IMR-90 (cell line): ENCODE measurements at regions not wholly inside any gene's neighbourhood (a gene's known extent, or its start where the extent isn't known, plus 50 kb on each side); places are given as distances from the start of the nearest gene placed in this dataset.

Source experiments
- ATAC-seq: fragments of 200-7000 bp; cut with Tn5 transposase; 2 replicates; pipeline ENCODE4 v1.9.1; 2020; ENCODE audit warnings: low read depth, mild to moderate bottlenecking, moderate library complexity
- BruUV-seq: library from RNA; stranded (reverse); fragments of 400-500 nt; replicated peaks from 2 replicates; lab custom pipeline; 2021; lab: Mats Ljungman, UMichigan
- CTCF ChIA-PET: fragments of 300-600 bp; formaldehyde crosslinking; extraction: SDS; loops from one replicate; lab custom pipeline; 2021; ENCODE audit warnings: antibody characterized with exemption; lab: Yijun Ruan, JAX
- POLR2A ChIA-PET: fragments of 300-600 bp; sonication (Branson Sonifier 250); formaldehyde crosslinking; loops from one replicate; lab custom pipeline; 2022; ENCODE audit warnings: antibody characterized with exemption; ENCODE audit not compliant: unreplicated experiment; lab: Charles Lee
- DNase-seq: peaks from one replicate; pipeline ENCODE4 v3.0.0; 2013
- H2AFZ ChIP-seq: replicated peaks from 2 replicates; pipeline ENCODE3; 2013; ENCODE audit warnings: low read length, mild to moderate bottlenecking; ENCODE audit not compliant: poor library complexity
- H2AK5ac ChIP-seq: 2 replicates; pipeline ENCODE4 v1.6.1; 2013; ENCODE audit warnings: low read depth, low read length, inconsistent platforms
- H2AK9ac ChIP-seq: replicated peaks from 2 replicates; pipeline ENCODE3; 2013; ENCODE audit warnings: mild to moderate bottlenecking, low read depth, low read length, moderate library complexity; ENCODE audit not compliant: poor library complexity
- H2BK120ac ChIP-seq: 2 replicates; pipeline ENCODE4 v1.6.1; 2013; ENCODE audit warnings: low read depth, low read length, inconsistent platforms
- H2BK15ac ChIP-seq: 3 replicates; pipeline ENCODE4 v1.6.1; 2013; ENCODE audit warnings: low read depth, low read length, inconsistent platforms
- H2BK20ac ChIP-seq: 2 replicates; pipeline ENCODE4 v1.6.1; 2013; ENCODE audit warnings: low read depth, mild to moderate bottlenecking, inconsistent platforms, low read length, moderate library complexity
- H2BK5ac ChIP-seq: 2 replicates; pipeline ENCODE4 v1.6.1; 2013; ENCODE audit warnings: mild to moderate bottlenecking, low read depth, low read length, inconsistent platforms; ENCODE audit not compliant: poor library complexity, severe bottlenecking
- H3K14ac ChIP-seq: replicated peaks from 2 replicates; pipeline ENCODE4 v1.6.1; 2013; ENCODE audit warnings: low read depth, low read length, inconsistent platforms
- H3K18ac ChIP-seq: 2 replicates; pipeline ENCODE4 v1.6.1; 2013; ENCODE audit warnings: low read depth, low read length, control low read depth
- H3K23ac ChIP-seq: 2 replicates; pipeline ENCODE4 v1.6.1; 2013; ENCODE audit warnings: low read depth, low read length, inconsistent platforms
- H3K27ac ChIP-seq: 2 replicates; pipeline ENCODE4 v1.5.1; 2013; ENCODE audit warnings: mild to moderate bottlenecking, control low read depth, low read length; ENCODE audit not compliant: insufficient read depth
- H3K27me3 ChIP-seq: 2 replicates; pipeline ENCODE4 v1.6.1; 2013; ENCODE audit warnings: low read length; ENCODE audit not compliant: control insufficient read depth, insufficient read depth
- H3K36me3 ChIP-seq: 2 replicates; pipeline ENCODE4 v1.6.1; 2013; ENCODE audit warnings: low read length, mixed read lengths; ENCODE audit not compliant: control insufficient read depth, insufficient read depth
- H3K4ac ChIP-seq: 2 replicates; pipeline ENCODE4 v1.6.1; 2013; ENCODE audit warnings: low read depth, low read length, inconsistent platforms
- H3K4me1 ChIP-seq: 2 replicates; pipeline ENCODE4 v1.6.1; 2013; ENCODE audit warnings: low read length, mixed read lengths; ENCODE audit not compliant: control insufficient read depth, insufficient read depth
- H3K4me2 ChIP-seq: 2 replicates; pipeline ENCODE4 v1.6.1; 2013; ENCODE audit warnings: low read depth, mild to moderate bottlenecking, control low read depth, low read length, moderate library complexity
- H3K4me3 ChIP-seq: 2 replicates; pipeline ENCODE4 v1.5.1; 2013; ENCODE audit warnings: low read depth, mild to moderate bottlenecking, control low read depth, low read length, moderate library complexity; ENCODE audit not compliant: insufficient read depth
- H3K56ac ChIP-seq: 2 replicates; pipeline ENCODE4 v1.6.1; 2013; ENCODE audit warnings: low read length, inconsistent platforms; ENCODE audit not compliant: insufficient read depth; ENCODE audit errors: extremely low read depth
- H3K79me1 ChIP-seq, 2 experiments: 2 replicates each; pipeline ENCODE4 v1.6.1; 2013; ENCODE audit warnings: low read length in 2 of 2, inconsistent platforms in 1 of 2, low read depth in 1 of 2
- H3K9ac ChIP-seq: 2 replicates; pipeline ENCODE4 v1.6.1; 2013; ENCODE audit warnings: low read depth, low read length, control low read depth
- H3K9me1 ChIP-seq: 2 replicates; pipeline ENCODE4 v1.6.1; 2013; ENCODE audit warnings: low read length, inconsistent platforms; ENCODE audit not compliant: insufficient read depth
- H3K9me3 ChIP-seq: 2 replicates; pipeline ENCODE4 v1.6.1; 2013; ENCODE audit warnings: low read length; ENCODE audit not compliant: control insufficient read depth, insufficient read depth
- H4K20me1 ChIP-seq: 2 replicates; pipeline ENCODE4 v1.6.1; 2013; ENCODE audit warnings: low read length, inconsistent platforms; ENCODE audit not compliant: insufficient read depth
- H4K5ac ChIP-seq: 2 replicates; pipeline ENCODE4 v1.6.1; 2013; ENCODE audit warnings: mild to moderate bottlenecking, low read depth, low read length, control low read depth
- H4K8ac ChIP-seq, 2 experiments: 2 replicates each; pipeline ENCODE4 v1.6.1; 2013; ENCODE audit warnings: low read depth in 2 of 2, low read length in 2 of 2, control low read depth in 1 of 2, inconsistent platforms in 1 of 2
- H4K91ac ChIP-seq: 2 replicates; pipeline ENCODE4 v1.6.1; 2013; ENCODE audit warnings: low read depth, low read length, inconsistent platforms; ENCODE audit not compliant: insufficient read depth
- BHLHE40 ChIP-seq: fragments of 150-350 bp; IDR thresholded peaks from 2 replicates; pipeline ENCODE4 v1.6.1; 2016; ENCODE audit warnings: mild to moderate bottlenecking, low read depth, low read length
- CEBPB ChIP-seq: IDR thresholded peaks from 2 replicates; pipeline ENCODE4 v1.6.1; 2012; ENCODE audit warnings: low read depth, low read length, improper control_type of control experiment
- ELK1 ChIP-seq: fragments of 150-350 bp; IDR thresholded peaks from 2 replicates; pipeline ENCODE4 v1.6.1; 2016; ENCODE audit warnings: low read depth, mild to moderate bottlenecking, low read length, moderate library complexity, borderline replicate concordance
- FOS ChIP-seq: fragments of 150-350 bp; IDR thresholded peaks from 2 replicates; pipeline ENCODE4 v1.6.1; 2016; ENCODE audit warnings: low read depth, low read length
- MAFK ChIP-seq: IDR thresholded peaks from 2 replicates; pipeline ENCODE4 v1.6.1; 2012; ENCODE audit warnings: low read depth, low read length, improper control_type of control experiment
- MAZ ChIP-seq: IDR thresholded peaks from 2 replicates; pipeline ENCODE4 v1.6.1; 2012; ENCODE audit warnings: low read depth, mild to moderate bottlenecking, low read length, improper control_type of control experiment, moderate library complexity, borderline replicate concordance
- MXI1 ChIP-seq: IDR thresholded peaks from 2 replicates; pipeline ENCODE4 v1.6.1; 2012; ENCODE audit warnings: low read depth, mild to moderate bottlenecking, low read length, moderate library complexity, borderline replicate concordance
- NFE2L2 ChIP-seq: fragments of 150-350 bp; IDR thresholded peaks from 2 replicates; pipeline ENCODE4 v1.6.1; 2016; ENCODE audit warnings: low read depth, mild to moderate bottlenecking, low read length
- POLR2A ChIP-seq: IDR thresholded peaks from 2 replicates; pipeline ENCODE4 v1.6.1; 2012; ENCODE audit warnings: mild to moderate bottlenecking, low read depth, low read length
- RFX5 ChIP-seq: IDR thresholded peaks from 2 replicates; pipeline ENCODE4 v1.8.0; 2012; ENCODE audit warnings: low read depth, mild to moderate bottlenecking, low read length, moderate library complexity
- SMC3 ChIP-seq: fragments of 150-350 bp; IDR thresholded peaks from 2 replicates; pipeline ENCODE4 v1.6.1; 2016; ENCODE audit warnings: low read depth, mild to moderate bottlenecking, antibody characterized with exemption, low read length, moderate library complexity
- USF2 ChIP-seq: fragments of 150-350 bp; IDR thresholded peaks from 2 replicates; pipeline ENCODE4 v1.6.1; 2017; ENCODE audit warnings: mild to moderate bottlenecking, antibody characterized with exemption, low read length, low read depth
- WGBS, 2 experiments: methylation state at CpG; one replicate each; pipeline versions ENCODE4 v1.1.5 to v1.1.7; 2013; ENCODE audit warnings: missing lambda C conversion rate in 2 of 2; ENCODE audit not compliant: insufficient read length in 1 of 2; ENCODE audit errors: extremely low coverage in 2 of 2; 5-methylcytosine and 5-hydroxymethylcytosine counted together
- dilution Hi-C: fragments of 300-500 bp; cut with HindIII; formaldehyde crosslinking; loops from one replicate; pipeline ENCODE4 v1.14.3; 2018; ENCODE audit warnings: low sequenced_read_pairs; ENCODE audit not compliant: unreplicated experiment
- in situ Hi-C: fragments of 300-500 bp; cut with MboI; formaldehyde crosslinking; loops from 3 replicates; pipeline ENCODE4 v1.14.3; 2019; ENCODE audit warnings: low sequenced_read_pairs, inconsistent platforms, mixed read lengths
- intact Hi-C: fragments of 100-400 bp; cut with micrococcal nuclease; formaldehyde crosslinking; loops from 2 replicates; pipeline ENCODE4 v1.10.0; 2022

GRCh38 chr13:58682616-58683015, 1051.1 kb downstream of the PCDH17 start:
- no peak overlapping the region for H2AFZ ChIP-seq
- no TSS peak for BruUV-seq
- no peaks in the 10 kb centered on the region for H3K4me1 ChIP-seq
- H3K9me3 ChIP-seq = no peaks in the 10 kb centered on the region; the same call in 1 of the 2 replicates
- no peak for DNase-seq
- H3K56ac ChIP-seq = no peak overlapping the region
- ChIA-PET POLR2A (no interaction called here), CTCF (no interaction called here)
- H3K4me3 ChIP-seq = no peak overlapping the region
- no peak overlapping the region for H3K18ac ChIP-seq
- no peaks in the 10 kb centered on the region for H3K79me1 ChIP-seq
- no peaks in the 10 kb centered on the region for H3K36me3 ChIP-seq
- no peak overlapping the region for H3K4me2 ChIP-seq
- intact Hi-C loops = no loop called here
- H4K5ac ChIP-seq = no peak overlapping the region
- H3K4ac ChIP-seq = no peak overlapping the region
- no peaks in the 10 kb centered on the region for H3K27me3 ChIP-seq
- no peak overlapping the region for H2BK15ac ChIP-seq
- H2BK120ac ChIP-seq = no peak overlapping the region
- H3K9me1 ChIP-seq = no peaks in the 10 kb centered on the region
- no peak for ATAC-seq
- no peak overlapping the region for H4K8ac ChIP-seq
- H2BK20ac ChIP-seq = no peak overlapping the region
- in situ Hi-C loops = no loop called here
- no peak overlapping the region for H2AK5ac ChIP-seq
- H2AK9ac ChIP-seq = no peak overlapping the region
- H3K9ac ChIP-seq = no peak overlapping the region
- H4K20me1 ChIP-seq = no peaks in the 10 kb centered on the region
- H3K14ac ChIP-seq = no peak overlapping the region
- no peak overlapping the region for H2BK5ac ChIP-seq
- TF ChIP-seq MAFK (no peak), CEBPB (no peak), MAZ (no peak), BHLHE40 (no peak), RFX5 (no peak), ELK1 (no peak), USF2 (no peak), SMC3 (no peak), FOS (no peak), POLR2A (no peak), MXI1 (no peak), NFE2L2 (no peak)
- WGBS, 2 experiments = no CpG with 5 or more reads among the region's 4 CpGs
- H3K27ac ChIP-seq = no peak overlapping the region
- no peak overlapping the region for H4K91ac ChIP-seq
- no peak overlapping the region for H3K23ac ChIP-seq
- dilution Hi-C loops = no loop called here
